ENCODE measurements at regions not wholly inside any gene's neighbourhood (a gene's known extent, or its start where the extent isn't known, plus 50 kb on each side); places are given as distances from the start of the nearest gene placed in this dataset.

GRCh38 chr3:104566054-104566453, 800.7 kb upstream of the ALCAM start:
- Histone ChIP-seq H3K36me3 (ENCODE audit: control insufficient read depth, insufficient read depth, low read length) (no peaks in the 10 kb centered on the region), H3K4me3 (ENCODE audit: low read length) (no peak overlapping the region), H3K27me3 (ENCODE audit: control insufficient read depth, insufficient read depth, low read length) (no peaks in the 10 kb centered on the region), H3K9me3 (ENCODE audit: control insufficient read depth, insufficient read depth, low read length) (no peaks in the 10 kb centered on the region), H3K27ac (ENCODE audit: low read length) (no peak overlapping the region), H3K4me1 (ENCODE audit: control insufficient read depth, insufficient read depth, low read length) (no peaks in the 10 kb centered on the region)
- no peak overlapping the region for H3K27ac Mint-ChIP-seq
- no peak overlapping the region for H3K4me3 Mint-ChIP-seq
- no peaks in the 10 kb centered on the region for H3K36me3 Mint-ChIP-seq
- no peak for TF ChIP-seq CTCF (IDR thresholded peaks at IDR 0.05)
- H3K4me1 Mint-ChIP-seq, result no peaks in the 10 kb centered on the region
- ATAC-seq (no peak), DNase-seq (no peak)
- intact Hi-C loops (cut with micrococcal nuclease), result loop anchor here (10.0 kb wide), 1 partner anchor 1891 kb away; no protein-coding TSS in a partner anchor
- no peaks in the 10 kb centered on the region for H3K27me3 Mint-ChIP-seq (ENCODE audit: low read depth in 2 of 2)
- no peaks in the 10 kb centered on the region for H3K9me3 Mint-ChIP-seq

- Histone ChIP-seq H3K27ac (ENCODE audit: low read length) (no peak overlapping the region), H3K4me1 (ENCODE audit: control insufficient read depth, insufficient read depth, low read length) (no peaks in the 10 kb centered on the region), H3K4me3 (ENCODE audit: low read length) (no peak overlapping the region), H3K27me3 (ENCODE audit: control insufficient read depth, insufficient read depth, low read length) (no peaks in the 10 kb centered on the region), H3K9me3 (ENCODE audit: control insufficient read depth, insufficient read depth, low read length) (peaks cover 24% of the 10 kb centered on the region), H3K36me3 (ENCODE audit: control insufficient read depth, insufficient read depth, low read length) (no peaks in the 10 kb centered on the region)
- 75% methylated on average over 1 of the region's 1 CpG for WGBS (ENCODE audit: insufficient coverage)
- intact Hi-C loops (cut with micrococcal nuclease), result no loop called here
- H3K4me1 Mint-ChIP-seq, result no peaks in the 10 kb centered on the region
- no peak overlapping the region for H3K4me3 Mint-ChIP-seq
- peaks cover 7% of the 10 kb centered on the region for H3K36me3 Mint-ChIP-seq
- ATAC-seq (no peak), DNase-seq (no peak)
- no peaks in the 10 kb centered on the region for H3K27me3 Mint-ChIP-seq (ENCODE audit: low read depth in 2 of 2)
- H3K27ac Mint-ChIP-seq, result no peak overlapping the region
- no peak for TF ChIP-seq CTCF (IDR thresholded peaks at IDR 0.05)
- peaks cover 5 to 15% of the 10 kb centered on the region in 2 donors for H3K9me3 Mint-ChIP-seq
Observed at GRCh38 chr3:104575634-104576033, 791.1 kb upstream of the ALCAM start.

GRCh38 chr3:104578558-104578957, 788.2 kb upstream of the ALCAM start:
- no peaks in the 10 kb centered on the region for H3K27me3 ChIP-seq (ENCODE audit: control insufficient read depth, insufficient read depth, low read length)
- H3K4me1 ChIP-seq (ENCODE audit: control insufficient read depth, insufficient read depth, low read length), result no peaks in the 10 kb centered on the region
- no peaks in the 10 kb centered on the region for H3K36me3 ChIP-seq (ENCODE audit: control insufficient read depth, insufficient read depth, low read length)
- H3K9me3 ChIP-seq (ENCODE audit: control insufficient read depth, insufficient read depth, low read length), result peaks cover 24% of the 10 kb centered on the region
- DNase-seq, result no peak
- no peak for TF ChIP-seq CTCF (IDR thresholded peaks at IDR 0.05)
- 81% methylated on average over 3 of the region's 3 CpGs for WGBS (ENCODE audit: insufficient coverage)
- Mint-ChIP-seq H3K27ac (no peak overlapping the region), H3K4me1 (no peaks in the 10 kb centered on the region), H3K36me3 (peaks cover 7% of the 10 kb centered on the region), H3K9me3 (peaks cover 7 to 15% of the 10 kb centered on the region in 2 donors), H3K4me3 (no peak overlapping the region), H3K27me3 (ENCODE audit: low read depth in 2 of 2) (no peaks in the 10 kb centered on the region)
- no peak overlapping the region for H3K27ac ChIP-seq (ENCODE audit: low read length)
- H3K4me3 ChIP-seq (ENCODE audit: low read length), result no peak overlapping the region
- no peak for ATAC-seq
- intact Hi-C loops (cut with micrococcal nuclease), result no loop called here

- Mint-ChIP-seq H3K27ac (no peak overlapping the region), H3K4me3 (no peak overlapping the region), H3K36me3 (no peaks in the 10 kb centered on the region), H3K4me1 (no peaks in the 10 kb centered on the region), H3K27me3 (ENCODE audit: low read depth in 2 of 2) (no peaks in the 10 kb centered on the region), H3K9me3 (peaks cover 5 to 7% of the 10 kb centered on the region in 2 donors)
- H3K4me3 ChIP-seq (ENCODE audit: low read length), result no peak overlapping the region
- no peaks in the 10 kb centered on the region for H3K27me3 ChIP-seq (ENCODE audit: control insufficient read depth, insufficient read depth, low read length)
- no peak for ATAC-seq
- intact Hi-C loops (cut with micrococcal nuclease), result no loop called here
- no peak for TF ChIP-seq CTCF (IDR thresholded peaks at IDR 0.05)
- no peaks in the 10 kb centered on the region for H3K36me3 ChIP-seq (ENCODE audit: control insufficient read depth, insufficient read depth, low read length)
- peaks cover 12% of the 10 kb centered on the region for H3K9me3 ChIP-seq (ENCODE audit: control insufficient read depth, insufficient read depth, low read length)
- H3K4me1 ChIP-seq (ENCODE audit: control insufficient read depth, insufficient read depth, low read length), result no peaks in the 10 kb centered on the region
- no peak overlapping the region for H3K27ac ChIP-seq (ENCODE audit: low read length)
- DNase-seq, result no peak
Observed at GRCh38 chr3:104582092-104582491, 784.6 kb upstream of the ALCAM start.
